GM19023 (cell line): ENCODE measurements at regions not wholly inside any gene's neighbourhood (a gene's known extent, or its start where the extent isn't known, plus 50 kb on each side); places are given as distances from the start of the nearest gene placed in this dataset.
"Not testable (repeated sequence)": the region's sequence is repeated elsewhere in the genome, so short reads cannot be mapped to it uniquely, and the experiment has no call there.

Experiments used
- ATAC-seq: cut with Tn5 transposase; IDR thresholded peaks from one replicate; pipeline ENCODE4 v1.9.1; 2021; ENCODE audit warnings: mild to moderate bottlenecking, moderate library complexity; ENCODE audit not compliant: unreplicated experiment

GRCh38 chr2:176947754-176948153, 264.8 kb upstream of the HNRNPA3 start:
- ATAC-seq, result no peak

- ATAC-seq, result not testable (repeated sequence)
These were observed 261.4 kb upstream of the HNRNPA3 start for GRCh38 chr2:176951218-176951617.

- ATAC-seq, result no peak
These were observed 255.8 kb upstream of the HNRNPA3 start for GRCh38 chr2:176956791-176957190.

DNA sequence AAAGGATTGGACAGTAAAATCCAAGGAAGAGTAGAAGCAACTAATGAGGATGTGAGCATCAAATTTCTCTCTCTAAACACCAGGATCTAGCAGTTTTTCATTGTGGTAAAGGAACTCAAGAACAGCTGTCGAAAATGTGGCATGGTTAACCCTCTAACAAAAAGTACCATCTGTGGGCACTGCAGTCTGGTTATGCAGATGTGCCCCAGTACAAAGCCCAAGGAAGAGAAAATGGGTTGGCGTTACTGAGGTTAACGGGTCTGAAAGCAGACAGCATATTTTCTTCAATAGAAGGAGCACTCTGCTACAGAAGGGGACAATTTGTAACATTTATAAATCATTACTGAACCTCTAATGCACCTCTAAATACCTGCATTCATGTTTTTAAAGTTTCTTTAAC, 253.0 kb upstream of the HNRNPA3 start:
- ATAC-seq, result no peak

- no peak for ATAC-seq
These were observed 252.5 kb upstream of the HNRNPA3 start for GRCh38 chr2:176960061-176960460.

GRCh38 chr2:176960736-176961520, 251.7 kb upstream of the HNRNPA3 start:
- no peak for ATAC-seq

- no peak for ATAC-seq
These were observed 250.6 kb upstream of the HNRNPA3 start for GRCh38 chr2:176961775-176962619.

- no peak for ATAC-seq
These were observed 248.9 kb upstream of the HNRNPA3 start for GRCh38 chr2:176963568-176964287.

DNA sequence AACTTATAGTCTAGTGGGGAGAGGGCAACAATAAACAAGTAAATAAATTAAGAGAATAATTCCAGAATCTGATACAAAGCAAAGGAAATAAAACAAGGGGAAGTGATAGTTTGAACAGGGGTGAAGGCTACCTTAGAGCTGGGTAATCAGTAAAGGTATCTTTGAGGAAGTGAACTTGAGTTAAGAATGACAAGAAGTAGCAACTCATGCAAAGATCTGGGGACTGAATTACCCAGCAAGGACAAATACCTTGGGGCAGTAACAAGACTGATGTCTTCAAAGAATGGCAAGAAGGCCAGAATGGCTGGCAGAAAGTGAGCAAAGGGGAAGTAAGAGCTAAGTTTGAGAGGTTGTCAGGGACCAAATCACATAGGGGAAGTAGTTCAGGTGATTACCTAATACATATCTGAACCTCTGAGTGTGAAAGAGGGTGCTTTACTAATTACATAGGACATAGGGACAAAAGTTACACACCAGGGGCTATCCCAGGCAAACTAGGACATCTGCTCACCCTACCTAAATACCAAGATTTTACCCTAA, 244.6 kb upstream of the HNRNPA3 start:
- no peak for ATAC-seq

DNA sequence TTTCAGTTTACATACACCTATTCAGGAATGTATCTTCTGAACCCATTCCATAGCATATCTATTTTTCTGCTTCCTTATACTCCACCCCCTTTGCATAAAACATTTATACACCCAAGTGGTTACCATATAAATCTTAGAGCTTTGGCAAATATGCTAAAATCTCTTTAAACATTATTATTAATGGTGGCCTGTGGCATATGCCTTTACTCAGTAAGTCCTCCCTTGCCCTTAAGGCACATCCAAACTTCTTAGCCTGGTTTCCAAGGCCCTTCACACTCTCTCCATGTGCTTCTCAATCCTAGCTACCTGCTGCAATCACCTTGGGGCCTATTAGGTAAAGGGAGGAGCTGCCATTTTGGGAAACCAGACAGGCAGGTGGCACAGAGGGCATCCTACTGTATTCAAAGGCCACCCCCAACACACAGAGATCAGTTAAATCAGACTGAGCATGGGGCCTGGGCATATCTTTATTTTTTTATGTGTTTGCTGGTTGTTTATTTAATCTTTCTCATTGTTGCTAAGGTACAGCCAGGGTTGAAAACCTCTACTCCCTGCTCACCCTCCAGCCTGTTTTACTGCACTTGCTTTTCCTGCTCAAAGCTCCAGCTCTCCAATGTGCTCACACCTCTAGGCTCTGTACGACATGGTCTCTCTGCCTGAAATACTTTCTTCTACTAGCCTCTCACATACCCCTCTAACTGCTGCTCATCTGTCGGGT, 242.8 kb upstream of the HNRNPA3 start:
- ATAC-seq, result no peak

GRCh38 chr2:176976736-176977685, 235.6 kb upstream of the HNRNPA3 start:
- ATAC-seq, result no peak

- ATAC-seq, result no peak
These were observed 233.7 kb upstream of the HNRNPA3 start for GRCh38 chr2:176978921-176979320.

DNA sequence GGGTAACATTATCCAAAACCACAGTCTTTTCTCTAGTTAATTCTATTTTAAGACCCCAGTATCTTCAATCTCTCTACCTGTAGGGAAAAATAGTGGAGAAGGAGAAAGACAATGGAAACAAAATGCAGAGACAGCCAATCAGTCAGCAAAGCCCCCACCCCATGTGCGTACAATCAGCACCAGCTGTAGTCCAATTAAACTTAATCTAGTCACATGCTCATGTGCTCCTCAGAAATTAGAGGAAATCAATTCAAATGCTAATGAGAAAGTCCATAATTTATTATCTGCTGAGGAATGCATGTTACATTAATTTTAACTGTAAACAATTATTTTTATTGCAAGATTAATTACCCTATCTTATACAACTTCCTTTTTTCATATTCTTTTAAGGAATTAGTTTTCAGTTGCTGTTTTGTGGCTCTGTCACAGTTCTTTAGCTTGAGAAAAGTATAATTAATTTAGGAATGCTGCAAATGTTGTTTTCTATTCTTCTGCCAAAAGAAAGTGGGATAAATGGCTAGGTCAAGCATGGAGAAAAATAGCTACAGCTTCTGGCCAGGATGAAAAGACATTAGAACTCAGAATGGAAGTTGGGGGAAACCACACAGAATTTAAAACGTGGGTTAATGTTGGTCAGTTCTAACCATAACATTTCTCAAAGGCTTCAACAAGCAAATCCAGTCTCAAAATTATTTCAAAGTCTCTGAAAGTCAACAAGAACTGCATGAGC, 232.4 kb upstream of the HNRNPA3 start:
- no peak for ATAC-seq

DNA sequence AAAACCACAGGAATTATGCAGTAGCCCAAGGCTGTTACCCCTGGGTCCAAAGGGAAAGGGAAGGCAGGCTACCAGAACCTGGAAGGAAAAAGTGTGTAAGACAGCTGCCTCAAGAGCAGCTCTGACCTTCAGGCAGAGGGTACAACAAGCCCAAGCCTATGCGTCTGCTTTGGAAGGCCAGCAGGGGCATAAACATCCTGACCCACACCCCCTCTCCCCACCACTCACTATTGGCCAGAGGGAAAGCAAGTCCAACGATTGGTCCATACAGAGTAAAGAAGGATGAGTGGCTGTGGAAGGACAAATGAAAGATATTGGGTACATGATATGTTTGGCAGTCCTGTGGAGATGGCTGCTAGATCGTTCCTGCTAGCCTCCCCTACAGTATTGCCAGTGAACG, 227.6 kb upstream of the HNRNPA3 start:
- no peak for ATAC-seq

- ATAC-seq, result no peak
These were observed 226.7 kb upstream of the HNRNPA3 start for GRCh38 chr2:176985871-176986270.

DNA sequence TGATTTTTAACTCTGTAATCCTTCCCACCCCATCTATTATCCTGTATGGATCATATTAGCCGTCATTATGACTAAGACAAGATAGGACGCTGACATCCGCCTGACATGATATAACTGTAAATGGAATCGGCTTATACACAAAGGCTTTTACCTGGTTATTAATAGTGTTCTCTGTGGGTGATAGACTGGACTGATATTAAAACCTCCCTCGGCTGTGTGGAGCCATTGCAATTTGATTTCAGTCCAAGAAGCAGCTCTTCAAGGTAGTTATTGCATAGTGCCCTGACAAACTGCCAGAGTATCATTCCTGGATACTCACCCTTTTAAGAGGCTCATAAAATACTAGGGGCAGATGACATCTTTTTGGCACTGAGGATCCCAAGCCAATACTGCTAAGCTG, 226.1 kb upstream of the HNRNPA3 start:
- no peak for ATAC-seq

DNA sequence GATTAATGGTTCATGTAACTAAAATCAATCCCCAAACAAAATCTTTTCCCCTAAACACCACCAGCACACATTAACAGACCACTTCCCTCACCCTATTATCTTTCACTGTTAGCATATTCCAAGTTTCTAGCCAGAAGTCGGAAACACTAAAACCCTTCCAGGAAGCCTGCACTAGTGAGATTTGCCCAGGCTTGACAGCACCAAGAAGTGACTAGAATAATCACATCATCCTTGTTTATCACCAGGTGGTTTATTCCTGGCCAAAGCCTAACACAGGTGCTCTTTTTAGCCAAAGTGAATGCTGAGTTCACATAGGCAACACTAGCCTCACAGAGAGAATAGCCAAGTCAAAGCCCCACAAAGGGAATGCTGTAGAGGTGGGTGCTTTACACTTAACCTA, 221.2 kb upstream of the HNRNPA3 start:
- no peak for ATAC-seq

- peak; percentile 59 for ATAC-seq
These were observed 215.4 kb upstream of the HNRNPA3 start for GRCh38 chr2:176997074-176997791.
